ENCODE measurements at regions not wholly inside any gene's neighbourhood (a gene's known extent, or its start where the extent isn't known, plus 50 kb on each side); places are given as distances from the start of the nearest gene placed in this dataset.

DNA sequence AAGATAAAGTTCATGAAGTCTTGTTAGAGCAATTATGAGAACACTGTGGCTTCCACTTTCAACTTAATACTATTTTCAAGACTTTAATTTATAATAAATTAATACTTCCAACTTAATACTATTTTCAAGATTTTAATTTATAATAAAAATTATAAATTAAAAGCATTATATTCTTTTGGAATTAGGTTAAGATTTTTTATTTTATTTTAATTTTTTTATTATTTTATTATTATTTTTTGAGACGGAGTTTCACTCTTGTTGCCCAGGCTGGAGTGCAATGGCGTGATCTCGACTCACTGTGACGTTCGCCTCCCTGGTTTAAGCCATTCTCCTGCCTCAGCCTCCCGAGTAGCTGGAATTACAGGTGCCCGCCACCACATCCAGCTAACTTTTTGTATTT is 126.0 kb upstream of the GUCY1A1 start:
- in situ Hi-C loops (cut with HindIII; ENCODE audit: low pct_ligation_motif_present, low sequenced_read_pairs) = no loop called here
- no peaks in the 10 kb centered on the region for H3K36me3 ChIP-seq (replicated peaks)
- no peak for DNase-seq
- no peak overlapping the region for H3K4me3 ChIP-seq (ENCODE audit: low read depth, low read length)
- TF ChIP-seq, protein P1, sequence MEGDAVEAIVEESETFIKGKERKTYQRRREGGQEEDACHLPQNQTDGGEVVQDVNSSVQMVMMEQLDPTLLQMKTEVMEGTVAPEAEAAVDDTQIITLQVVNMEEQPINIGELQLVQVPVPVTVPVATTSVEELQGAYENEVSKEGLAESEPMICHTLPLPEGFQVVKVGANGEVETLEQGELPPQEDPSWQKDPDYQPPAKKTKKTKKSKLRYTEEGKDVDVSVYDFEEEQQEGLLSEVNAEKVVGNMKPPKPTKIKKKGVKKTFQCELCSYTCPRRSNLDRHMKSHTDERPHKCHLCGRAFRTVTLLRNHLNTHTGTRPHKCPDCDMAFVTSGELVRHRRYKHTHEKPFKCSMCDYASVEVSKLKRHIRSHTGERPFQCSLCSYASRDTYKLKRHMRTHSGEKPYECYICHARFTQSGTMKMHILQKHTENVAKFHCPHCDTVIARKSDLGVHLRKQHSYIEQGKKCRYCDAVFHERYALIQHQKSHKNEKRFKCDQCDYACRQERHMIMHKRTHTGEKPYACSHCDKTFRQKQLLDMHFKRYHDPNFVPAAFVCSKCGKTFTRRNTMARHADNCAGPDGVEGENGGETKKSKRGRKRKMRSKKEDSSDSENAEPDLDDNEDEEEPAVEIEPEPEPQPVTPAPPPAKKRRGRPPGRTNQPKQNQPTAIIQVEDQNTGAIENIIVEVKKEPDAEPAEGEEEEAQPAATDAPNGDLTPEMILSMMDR (IDR thresholded peaks at IDR 0.05; ENCODE audit: low read depth, low read length, missing control alignments) = no peak
- no peaks in the 10 kb centered on the region for H3K27me3 ChIP-seq (replicated peaks)
- no peak overlapping the region for H3K27ac ChIP-seq

DNA sequence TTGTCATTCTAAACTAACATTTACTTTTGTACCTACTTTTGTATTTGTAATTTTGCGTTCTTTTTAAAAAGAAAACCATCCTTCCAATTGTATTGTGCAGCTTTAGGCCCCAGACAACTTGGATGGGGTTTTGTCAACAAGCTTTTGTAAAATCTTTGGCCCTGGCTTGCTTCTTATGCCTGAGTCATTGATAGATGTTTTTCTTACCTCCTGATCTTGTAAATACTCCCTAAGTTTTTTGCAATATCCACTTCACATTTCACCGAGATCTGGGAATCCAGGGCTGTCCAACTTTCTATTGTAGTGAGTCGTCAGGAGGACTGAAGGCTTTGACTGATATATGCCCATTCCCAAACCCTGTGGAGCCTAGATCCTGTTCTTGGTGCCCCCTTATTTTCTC is 126.9 kb upstream of the GUCY1A1 start:
- in situ Hi-C loops (cut with HindIII; ENCODE audit: low pct_ligation_motif_present, low sequenced_read_pairs) = no loop called here
- no peak overlapping the region for H3K4me3 ChIP-seq (ENCODE audit: low read depth, low read length)
- H3K36me3 ChIP-seq (replicated peaks) = no peaks in the 10 kb centered on the region
- TF ChIP-seq, protein P1 (IDR thresholded peaks at IDR 0.05; ENCODE audit: low read depth, low read length, missing control alignments) = no peak
- no peak overlapping the region for H3K27ac ChIP-seq
- no peak for DNase-seq
- no peaks in the 10 kb centered on the region for H3K27me3 ChIP-seq (replicated peaks)

DNA sequence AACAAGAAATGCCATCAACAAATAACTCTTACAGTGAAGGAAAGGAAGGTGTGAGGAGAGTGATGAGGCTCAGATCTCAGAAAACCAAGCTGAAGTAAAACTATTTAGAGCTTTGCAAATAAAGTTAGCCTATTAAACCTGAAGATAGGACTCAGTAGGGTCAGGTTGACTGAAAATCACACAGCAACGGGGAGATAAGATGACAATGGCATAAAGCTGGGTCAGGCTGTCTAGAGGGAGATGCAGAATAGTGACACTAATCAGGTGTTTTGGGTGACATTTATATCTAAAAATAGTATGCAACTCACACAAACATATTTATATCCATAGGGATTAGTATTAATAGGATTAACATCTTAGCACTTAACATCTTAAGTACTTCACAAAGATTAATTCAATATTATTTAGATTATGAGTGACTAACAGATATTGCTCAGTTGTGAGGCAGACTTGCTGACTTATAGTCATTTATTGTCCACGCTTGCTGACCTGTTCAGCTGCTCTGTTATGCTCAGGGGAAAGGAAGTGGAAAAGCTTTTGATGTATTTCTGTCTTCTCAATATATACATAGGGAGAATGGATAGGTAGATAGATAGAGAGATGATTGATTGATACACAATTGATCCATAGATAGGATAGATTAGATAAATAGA is 130.7 kb upstream of the GUCY1A1 start:
- in situ Hi-C loops (cut with HindIII; ENCODE audit: low pct_ligation_motif_present, low sequenced_read_pairs) = no loop called here
- TF ChIP-seq, protein P1 (IDR thresholded peaks at IDR 0.05; ENCODE audit: low read depth, low read length, missing control alignments) = no peak

DNA sequence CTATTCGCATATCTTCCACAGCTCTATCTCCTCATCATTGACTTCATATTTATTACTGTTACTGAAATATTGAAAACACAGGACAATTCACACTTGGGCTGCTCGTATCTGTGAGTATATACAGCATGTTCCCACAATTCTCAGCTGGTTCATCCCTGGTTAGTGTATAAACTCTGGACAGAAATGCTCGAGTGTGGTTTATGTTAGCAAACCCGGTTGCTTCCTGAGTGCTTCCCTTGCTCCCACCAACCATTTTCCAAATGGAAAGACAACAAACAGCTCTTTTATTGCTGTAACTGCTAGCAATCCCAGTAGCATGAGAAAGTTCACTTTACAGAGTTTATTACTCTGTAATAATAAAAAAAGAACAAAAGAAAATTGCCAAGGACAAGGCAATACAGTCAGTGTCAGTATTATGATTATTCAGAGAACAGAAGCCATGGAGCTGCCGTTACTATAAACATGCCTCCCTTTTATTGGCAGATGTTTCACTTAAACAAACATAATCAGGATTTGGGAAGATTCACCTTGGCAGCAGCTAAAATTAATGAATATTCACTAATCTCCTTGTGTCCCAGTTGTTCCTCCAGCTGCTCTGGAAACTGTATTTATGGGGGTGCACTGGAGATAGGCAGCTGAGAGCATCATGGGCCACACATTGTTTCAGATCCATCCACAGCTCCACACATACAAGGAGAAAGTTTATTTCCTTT is 134.1 kb upstream of the GUCY1A1 start:
- no peak for DNase-seq
- in situ Hi-C loops (cut with HindIII; ENCODE audit: low pct_ligation_motif_present, low sequenced_read_pairs) = no loop called here
- H3K36me3 ChIP-seq (replicated peaks) = no peaks in the 10 kb centered on the region
- H3K27me3 ChIP-seq (replicated peaks) = no peaks in the 10 kb centered on the region
- TF ChIP-seq, protein P1 (IDR thresholded peaks at IDR 0.05; ENCODE audit: low read depth, low read length, missing control alignments) = no peak
- H3K27ac ChIP-seq = no peak overlapping the region
- no peak overlapping the region for H3K4me3 ChIP-seq (ENCODE audit: low read depth, low read length)

More for the DNA sequence above, 130.7 kb upstream of the GUCY1A1 start:
- Histone ChIP-seq H3K27me3 (replicated peaks) (no peaks in the 10 kb centered on the region), H3K36me3 (replicated peaks) (no peaks in the 10 kb centered on the region), H3K27ac (no peak overlapping the region), H3K4me3 (ENCODE audit: low read depth, low read length) (no peak overlapping the region)
- no peak for DNase-seq

DNA sequence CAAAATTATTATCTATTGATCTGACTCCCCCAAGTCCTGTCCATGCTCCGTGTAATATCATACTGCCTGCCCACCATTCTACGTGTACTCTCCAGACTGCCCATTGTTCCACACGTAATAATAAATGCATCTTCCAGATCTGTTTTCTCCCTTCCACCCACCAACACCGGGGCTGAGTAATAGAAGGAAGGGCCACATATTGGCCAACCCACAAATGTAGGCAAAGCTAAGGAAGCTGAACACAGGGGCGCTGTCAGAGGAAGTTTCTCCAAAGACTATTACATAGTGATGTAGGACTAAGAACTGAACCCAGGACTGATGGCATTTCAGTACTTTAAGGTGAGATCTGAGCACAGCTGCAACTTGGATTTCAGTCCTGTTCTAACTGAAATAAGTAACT is 135.8 kb upstream of the GUCY1A1 start:
- in situ Hi-C loops (cut with HindIII; ENCODE audit: low pct_ligation_motif_present, low sequenced_read_pairs) = no loop called here
- Histone ChIP-seq H3K27me3 (replicated peaks) (no peaks in the 10 kb centered on the region), H3K27ac (no peak overlapping the region), H3K4me3 (ENCODE audit: low read depth, low read length) (no peak overlapping the region), H3K36me3 (replicated peaks) (no peaks in the 10 kb centered on the region)
- no peak for DNase-seq
- TF ChIP-seq, protein P1 (IDR thresholded peaks at IDR 0.05; ENCODE audit: low read depth, low read length, missing control alignments) = no peak
